H9 (cell line): ENCODE measurements at regions not wholly inside any gene's neighbourhood (a gene's known extent, or its start where the extent isn't known, plus 50 kb on each side); places are given as distances from the start of the nearest gene placed in this dataset.

ENCODE experiments used
- DNase-seq: peaks from one replicate; pipeline ENCODE4 v3.0.0-alpha.2; 2017
- H2AFZ ChIP-seq: one replicate; pipeline ENCODE4 v1.6.1; 2013; ENCODE audit warnings: mild to moderate bottlenecking, low read length, control low read depth, moderate library complexity
- H2AK5ac ChIP-seq: 2 replicates; pipeline ENCODE4 v1.6.1; 2013; ENCODE audit warnings: low read length, control low read depth, mixed read lengths; ENCODE audit not compliant: insufficient read length
- H2BK120ac ChIP-seq: one replicate; pipeline ENCODE4 v1.6.1; 2013; ENCODE audit warnings: low read depth, mild to moderate bottlenecking, low read length, control low read depth, inconsistent platforms; ENCODE audit not compliant: poor library complexity, severe bottlenecking
- H2BK12ac ChIP-seq: 2 replicates; pipeline ENCODE4 v1.6.1; 2013; ENCODE audit warnings: low read length, control low read depth, mixed read lengths, low read depth; ENCODE audit not compliant: insufficient read length
- H2BK15ac ChIP-seq: 2 replicates; pipeline ENCODE4 v1.6.1; 2013; ENCODE audit warnings: low read depth, low read length, control low read depth
- H2BK20ac ChIP-seq: one replicate; pipeline ENCODE4 v1.6.1; 2013; ENCODE audit warnings: low read depth, mild to moderate bottlenecking, low read length, control low read depth, inconsistent platforms; ENCODE audit not compliant: poor library complexity, severe bottlenecking
- H2BK5ac ChIP-seq: 2 replicates; pipeline ENCODE4 v1.6.1; 2013; ENCODE audit warnings: low read length, control low read depth, mixed read lengths; ENCODE audit not compliant: insufficient read length
- H3K14ac ChIP-seq: 2 replicates; pipeline ENCODE4 v1.6.1; 2013; ENCODE audit warnings: low read length, control low read depth; ENCODE audit not compliant: insufficient read depth
- H3K18ac ChIP-seq: 2 replicates; pipeline ENCODE4 v1.6.1; 2013; ENCODE audit warnings: low read depth, mild to moderate bottlenecking, mixed read lengths, low read length, control low read depth; ENCODE audit not compliant: insufficient read length
- H3K23ac ChIP-seq: 2 replicates; pipeline ENCODE4 v1.6.1; 2013; ENCODE audit warnings: low read length, control low read depth, mixed read lengths, low read depth; ENCODE audit not compliant: insufficient read length
- H3K23me2 ChIP-seq: 2 replicates; pipeline ENCODE4 v1.6.1; 2013; ENCODE audit warnings: low read depth, mild to moderate bottlenecking, mixed read lengths, low read length, control low read depth; ENCODE audit not compliant: insufficient read length, poor library complexity, severe bottlenecking
- H3K27ac ChIP-seq: 2 replicates; pipeline ENCODE4 v1.5.1; 2013; ENCODE audit warnings: low read length, control low read depth, mixed read lengths, low read depth; ENCODE audit not compliant: insufficient read length
- H3K27me3 ChIP-seq: 2 replicates; pipeline ENCODE4 v1.6.1; 2013; ENCODE audit warnings: low read length, control low read depth, inconsistent platforms; ENCODE audit not compliant: insufficient read depth
- H3K4ac ChIP-seq: 2 replicates; pipeline ENCODE4 v1.6.1; 2013; ENCODE audit warnings: low read depth, mild to moderate bottlenecking, control low read depth, inconsistent platforms, low read length, moderate library complexity
- H3K4me1 ChIP-seq: 2 replicates; pipeline ENCODE4 v1.6.1; 2013; ENCODE audit warnings: low read length, control low read depth, inconsistent platforms; ENCODE audit not compliant: insufficient read depth
- H3K4me2 ChIP-seq: 2 replicates; pipeline ENCODE4 v1.6.1; 2013; ENCODE audit warnings: low read length, control low read depth, mixed read lengths; ENCODE audit not compliant: insufficient read length, insufficient read depth
- H3K56ac ChIP-seq: 2 replicates; pipeline ENCODE4 v1.6.1; 2013; ENCODE audit warnings: low read depth, mild to moderate bottlenecking, mixed read lengths, low read length, control low read depth; ENCODE audit not compliant: insufficient read length
- H3K79me1 ChIP-seq: 2 replicates; pipeline ENCODE4 v1.6.1; 2013; ENCODE audit warnings: low read depth, mild to moderate bottlenecking, moderate library complexity, low read length, control low read depth, inconsistent platforms; ENCODE audit not compliant: insufficient read depth, poor library complexity, severe bottlenecking
- H3K79me2 ChIP-seq: 2 replicates; pipeline ENCODE4 v1.6.1; 2013; ENCODE audit warnings: low read length, control low read depth, inconsistent platforms; ENCODE audit not compliant: insufficient read depth
- H3K9ac ChIP-seq: 2 replicates; pipeline ENCODE4 v1.6.1; 2013; ENCODE audit warnings: low read length, control low read depth, mixed read lengths; ENCODE audit not compliant: insufficient read length; ENCODE audit errors: extremely low read depth
- H3K9me3 ChIP-seq: one replicate; pipeline ENCODE4 v1.6.1; 2013; ENCODE audit warnings: low read depth, low read length, inconsistent platforms; ENCODE audit not compliant: control insufficient read depth
- H3T11ph ChIP-seq: one replicate; pipeline ENCODE4 v1.6.1; 2013; ENCODE audit warnings: mild to moderate bottlenecking, low read length, control low read depth, inconsistent platforms
- H4K20me1 ChIP-seq: one replicate; pipeline ENCODE4 v1.6.1; 2013; ENCODE audit not compliant: control insufficient read depth, insufficient read length, insufficient read depth
- H4K5ac ChIP-seq: 2 replicates; pipeline ENCODE4 v1.6.1; 2013; ENCODE audit warnings: low read depth, mild to moderate bottlenecking, mixed read lengths, low read length, control low read depth; ENCODE audit not compliant: insufficient read length
- H4K8ac ChIP-seq: replicated peaks from 2 replicates; pipeline ENCODE4 v1.6.1; 2013; ENCODE audit warnings: low read length, control low read depth, mixed read lengths, low read depth; ENCODE audit not compliant: insufficient read length
- H4K91ac ChIP-seq: 2 replicates; pipeline ENCODE4 v1.6.1; 2013; ENCODE audit warnings: low read depth, mild to moderate bottlenecking, moderate library complexity, mixed read lengths, low read length, control low read depth; ENCODE audit not compliant: insufficient read length
- H3K27ac Mint-ChIP-seq, 3 experiments: 2 replicates in 2 of 3; 3 replicates in 1 of 3; pipeline ENCODE4 v1.8.0; 2020 to 2021; ENCODE audit warnings: mixed read lengths in 3 of 3, mild to moderate bottlenecking in 1 of 3, moderate library complexity in 1 of 3
- H3K27me3 Mint-ChIP-seq: 2 replicates; pipeline ENCODE4 v1.8.0; 2021; ENCODE audit warnings: low read depth, mild to moderate bottlenecking, moderate library complexity, mixed read lengths
- H3K36me3 Mint-ChIP-seq, 3 experiments: 2 replicates in 2 of 3; 3 replicates in 1 of 3; pipeline ENCODE4 v1.8.0; 2020 to 2021; ENCODE audit warnings: low read depth in 3 of 3, mixed read lengths in 3 of 3; ENCODE audit not compliant: insufficient read depth in 1 of 3
- H3K4me1 Mint-ChIP-seq, 2 experiments: 2 replicates each; pipeline ENCODE4 v1.8.0; 2020; ENCODE audit warnings: mixed read lengths in 2 of 2
- H3K4me3 Mint-ChIP-seq, 2 experiments: 2 replicates in 1 of 2; 3 replicates in 1 of 2; pipeline ENCODE4 v1.8.0; 2020 to 2021; ENCODE audit warnings: mild to moderate bottlenecking in 2 of 2, mixed read lengths in 2 of 2, moderate library complexity in 1 of 2
- H3K9me3 Mint-ChIP-seq, 2 experiments: 2 replicates in 1 of 2; 3 replicates in 1 of 2; pipeline ENCODE4 v1.8.0; 2020; ENCODE audit warnings: mild to moderate bottlenecking in 2 of 2, mixed read lengths in 2 of 2, moderate library complexity in 1 of 2
- CTCF ChIP-seq: fragments of 200-600 bp; sonication (generic); conservative IDR thresholded peaks from 3 replicates; pipeline ENCODE4 v1.8.0; 2021; ENCODE audit warnings: antibody characterized with exemption, mild to moderate bottlenecking
- WGBS: extraction: QIAGEN DNeasy Blood & Tissue Kit; methylation state at CpG from one replicate; pipeline ENCODE4 v1.1.7; 2013; ENCODE audit warnings: missing lambda C conversion rate, low lambda C conversion rate, mixed read lengths; ENCODE audit not compliant: insufficient read length; ENCODE audit errors: extremely low coverage; 5-methylcytosine and 5-hydroxymethylcytosine counted together

- Histone ChIP-seq H2AK5ac (no peak overlapping the region), H2BK120ac (no peak overlapping the region), H3K4ac (no peak overlapping the region), H3K18ac (no peak overlapping the region), H4K8ac (no peak overlapping the region), H3K27me3 (no peaks in the 10 kb centered on the region), H2BK15ac (no peak overlapping the region), H3K27ac (no peak overlapping the region), H3K9me3 (no peaks in the 10 kb centered on the region), H3T11ph (no peak overlapping the region), H3K4me2 (no peak overlapping the region), H3K79me1 (no peaks in the 10 kb centered on the region), H2BK5ac (no peak overlapping the region), H3K9ac (no peak overlapping the region), H3K14ac (no peak overlapping the region), H4K20me1 (no peaks in the 10 kb centered on the region), H3K56ac (no peak overlapping the region), H4K5ac (no peak overlapping the region), H2BK12ac (no peak overlapping the region), H2BK20ac (no peak overlapping the region), H4K91ac (no peak overlapping the region), H2AFZ (no peak overlapping the region), H3K23me2 (no peaks in the 10 kb centered on the region), H3K4me1 (no peaks in the 10 kb centered on the region), H3K79me2 (no peaks in the 10 kb centered on the region), H3K23ac (no peak overlapping the region)
- no peak overlapping the region for H3K4me3 Mint-ChIP-seq
- no peak overlapping the region for H3K27ac Mint-ChIP-seq
- WGBS, result no CpG with 5 or more reads among the region's 2 CpGs
- H3K36me3 Mint-ChIP-seq, result no peaks in the 10 kb centered on the region
- H3K9me3 Mint-ChIP-seq, result no peaks in the 10 kb centered on the region
- TF ChIP-seq CTCF, result no peak
- no peaks in the 10 kb centered on the region for H3K27me3 Mint-ChIP-seq
- H3K4me1 Mint-ChIP-seq, result no peaks in the 10 kb centered on the region
- no peak for DNase-seq
Observed at GRCh38 chr5:112064271-112064701, 307.3 kb upstream of the NREP start.
